H1 (cell line): ENCODE measurements at regions not wholly inside any gene's neighbourhood (a gene's known extent, or its start where the extent isn't known, plus 50 kb on each side); places are given as distances from the start of the nearest gene placed in this dataset.

Source experiments
- BACH1 ChIP-seq: IDR thresholded peaks from 2 replicates; pipeline ENCODE4 v1.6.1; 2012; ENCODE audit warnings: low read length, improper control_type of control experiment
- CHD7 ChIP-seq: fragments of 300-600 bp; sonication (generic); IDR thresholded peaks from 2 replicates; pipeline ENCODE4 v1.7.1; 2012; ENCODE audit warnings: low read length, moderate library complexity, mild to moderate bottlenecking, inconsistent platforms; ENCODE audit not compliant: insufficient replicate concordance
- CREB1 ChIP-seq: IDR thresholded peaks from 2 replicates; pipeline ENCODE4 v1.6.1; 2012; ENCODE audit warnings: inconsistent platforms
- EGR1 ChIP-seq: IDR thresholded peaks from 2 replicates; pipeline ENCODE4 v1.6.1; 2011; ENCODE audit warnings: low read depth, low read length, borderline replicate concordance
- EZH2 ChIP-seq: fragments of 200-600 bp; sonication (generic); IDR thresholded peaks from 2 replicates; pipeline ENCODE4 v1.7.1; 2012; ENCODE audit warnings: low read depth, mild to moderate bottlenecking, moderate library complexity, low read length, inconsistent platforms; ENCODE audit not compliant: severe bottlenecking
- NRF1 ChIP-seq: IDR thresholded peaks from 2 replicates; pipeline ENCODE4 v1.6.1; 2011; ENCODE audit warnings: mild to moderate bottlenecking, low read depth, low read length, improper control_type of control experiment
- RXRA ChIP-seq: IDR thresholded peaks from 2 replicates; pipeline ENCODE4 v1.6.1; 2011; ENCODE audit warnings: low read depth, mild to moderate bottlenecking, low read length, moderate library complexity; ENCODE audit not compliant: insufficient read depth
- TAF1 ChIP-seq: IDR thresholded peaks from 2 replicates; pipeline ENCODE4 v1.6.1; 2011; ENCODE audit warnings: mild to moderate bottlenecking, low read depth, low read length

- no peak for TF ChIP-seq CHD7
- no peak for TF ChIP-seq CREB1
- TF ChIP-seq EZH2: no peak
- TF ChIP-seq TAF1: no peak
- no peak for TF ChIP-seq BACH1
- no peak for TF ChIP-seq RXRA
- TF ChIP-seq NRF1: no peak
- no peak for TF ChIP-seq EGR1
Measured at GRCh38 chr4:116320859-116321258, 764.5 kb downstream of the TRAM1L1 start (continued).
